ENCODE measurements at regions not wholly inside any gene's neighbourhood (a gene's known extent, or its start where the extent isn't known, plus 50 kb on each side); places are given as distances from the start of the nearest gene placed in this dataset.

DNA sequence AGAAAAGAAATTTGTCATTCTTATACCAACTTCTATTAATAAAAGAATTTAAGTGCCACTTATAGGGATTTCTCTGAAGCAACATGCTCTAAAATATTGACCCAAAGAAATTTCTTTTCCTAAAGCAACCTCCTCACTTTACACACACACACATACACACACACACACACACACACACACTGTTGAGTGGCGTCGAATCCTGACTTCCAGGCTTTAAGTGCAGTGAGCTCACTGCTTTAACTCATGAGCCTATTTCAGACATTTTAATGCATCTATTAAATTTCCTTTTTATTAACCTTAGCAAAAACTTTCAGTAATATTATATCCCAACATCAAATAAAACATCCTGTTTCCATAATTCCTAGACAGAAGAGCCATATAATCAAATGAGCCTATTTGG is 229.1 kb upstream of the ACVR2A start:
- no peak for ATAC-seq (ENCODE audit: poor library complexity)
- Mint-ChIP-seq H3K9me3 (no peaks in the 10 kb centered on the region), H3K4me1 (ENCODE audit: low read depth) (no peaks in the 10 kb centered on the region), H3K4me3 (no peak overlapping the region), H3K36me3 (ENCODE audit: low read depth) (no peaks in the 10 kb centered on the region), H3K27ac (no peak overlapping the region), H3K27me3 (no peaks in the 10 kb centered on the region)
- no peak overlapping the region for H3K27ac ChIP-seq (ENCODE audit: low read depth in 1 of 2, low read length in 2 of 2)
- CTCF ChIA-PET: no interaction called here
- no peaks in the 10 kb centered on the region for H3K4me1 ChIP-seq (ENCODE audit: insufficient read depth, low read length)
- H3K27me3 ChIP-seq (ENCODE audit: control insufficient read depth in 1 of 2, insufficient read depth in 2 of 2, low read length in 2 of 2): no peaks in the 10 kb centered on the region
- POLR2A ChIA-PET: no interaction called here
- DNase-seq: no peak
- TF ChIP-seq, protein P1, sequence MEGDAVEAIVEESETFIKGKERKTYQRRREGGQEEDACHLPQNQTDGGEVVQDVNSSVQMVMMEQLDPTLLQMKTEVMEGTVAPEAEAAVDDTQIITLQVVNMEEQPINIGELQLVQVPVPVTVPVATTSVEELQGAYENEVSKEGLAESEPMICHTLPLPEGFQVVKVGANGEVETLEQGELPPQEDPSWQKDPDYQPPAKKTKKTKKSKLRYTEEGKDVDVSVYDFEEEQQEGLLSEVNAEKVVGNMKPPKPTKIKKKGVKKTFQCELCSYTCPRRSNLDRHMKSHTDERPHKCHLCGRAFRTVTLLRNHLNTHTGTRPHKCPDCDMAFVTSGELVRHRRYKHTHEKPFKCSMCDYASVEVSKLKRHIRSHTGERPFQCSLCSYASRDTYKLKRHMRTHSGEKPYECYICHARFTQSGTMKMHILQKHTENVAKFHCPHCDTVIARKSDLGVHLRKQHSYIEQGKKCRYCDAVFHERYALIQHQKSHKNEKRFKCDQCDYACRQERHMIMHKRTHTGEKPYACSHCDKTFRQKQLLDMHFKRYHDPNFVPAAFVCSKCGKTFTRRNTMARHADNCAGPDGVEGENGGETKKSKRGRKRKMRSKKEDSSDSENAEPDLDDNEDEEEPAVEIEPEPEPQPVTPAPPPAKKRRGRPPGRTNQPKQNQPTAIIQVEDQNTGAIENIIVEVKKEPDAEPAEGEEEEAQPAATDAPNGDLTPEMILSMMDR (IDR thresholded peaks at IDR 0.05): no peak
- no peak overlapping the region for H3K4me3 ChIP-seq (ENCODE audit: low read length)
- intact Hi-C loops (cut with DNase I, micrococcal nuclease): no loop called here
- no peaks in the 10 kb centered on the region for H3K9me3 ChIP-seq (ENCODE audit: control insufficient read depth in 1 of 2, insufficient read depth in 1 of 2, low read length in 2 of 2)
- H3K36me3 ChIP-seq (ENCODE audit: insufficient read depth, low read length): no peaks in the 10 kb centered on the region

DNA sequence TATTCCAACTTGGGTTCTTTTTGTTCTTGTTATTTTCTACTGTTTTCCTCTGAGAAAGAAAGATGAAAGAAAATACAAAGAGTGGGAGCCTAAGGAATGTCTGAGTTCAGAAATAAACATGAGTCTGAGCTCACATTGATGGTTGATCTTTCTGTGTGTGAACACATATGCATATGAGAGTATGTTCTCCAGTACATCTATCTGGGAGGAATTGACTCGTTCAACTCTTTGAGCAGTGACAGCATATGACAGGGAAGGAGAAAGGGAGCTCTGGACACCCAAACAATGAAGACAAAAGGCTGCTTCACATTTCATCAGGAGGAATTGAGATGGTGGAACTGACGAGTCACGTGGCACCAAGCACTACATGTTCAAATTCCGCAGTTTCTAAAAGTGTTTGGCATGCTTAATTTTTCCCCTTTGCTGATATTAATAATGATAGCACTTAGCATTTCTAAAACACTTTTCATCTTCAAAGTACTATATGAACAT is 229.8 kb upstream of the ACVR2A start:
- ChIA-PET POLR2A (no interaction called here), CTCF (no interaction called here)
- Mint-ChIP-seq H3K9me3 (no peaks in the 10 kb centered on the region), H3K27ac (no peak overlapping the region), H3K36me3 (ENCODE audit: low read depth) (no peaks in the 10 kb centered on the region), H3K27me3 (no peaks in the 10 kb centered on the region), H3K4me3 (no peak overlapping the region), H3K4me1 (ENCODE audit: low read depth) (no peaks in the 10 kb centered on the region)
- ATAC-seq (ENCODE audit: poor library complexity) (no peak), DNase-seq (no peak)
- TF ChIP-seq, protein P1 (IDR thresholded peaks at IDR 0.05): no peak
- no peak overlapping the region for H3K4me3 ChIP-seq (ENCODE audit: low read length)
- intact Hi-C loops (cut with DNase I, micrococcal nuclease): no loop called here
- no peak overlapping the region for H3K27ac ChIP-seq (ENCODE audit: low read depth in 1 of 2, low read length in 2 of 2)
- no peaks in the 10 kb centered on the region for H3K27me3 ChIP-seq (ENCODE audit: control insufficient read depth in 1 of 2, insufficient read depth in 2 of 2, low read length in 2 of 2)
- H3K36me3 ChIP-seq (ENCODE audit: insufficient read depth, low read length): no peaks in the 10 kb centered on the region
- H3K9me3 ChIP-seq (ENCODE audit: control insufficient read depth in 1 of 2, insufficient read depth in 1 of 2, low read length in 2 of 2): no peaks in the 10 kb centered on the region
- no peaks in the 10 kb centered on the region for H3K4me1 ChIP-seq (ENCODE audit: insufficient read depth, low read length)

DNA sequence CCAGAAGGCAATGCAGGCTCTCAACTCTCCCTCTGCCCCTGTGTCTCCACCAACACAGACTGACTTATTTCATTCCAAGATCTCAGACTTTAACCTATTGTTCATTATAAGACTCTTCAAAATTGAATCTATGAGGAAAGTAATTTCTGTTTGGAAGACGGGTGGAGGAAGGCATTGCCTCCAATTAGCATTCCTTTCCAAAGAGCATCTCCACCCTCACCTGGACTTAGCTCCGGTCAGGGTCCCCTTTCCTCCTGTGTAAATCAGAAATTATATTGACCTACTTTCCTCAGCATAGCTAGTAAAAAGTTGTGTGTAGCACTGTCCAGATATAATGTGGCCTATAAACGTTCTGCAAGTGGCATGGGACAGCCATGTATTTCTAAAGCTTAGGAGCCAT is 230.4 kb upstream of the ACVR2A start:
- Mint-ChIP-seq H3K27ac (no peak overlapping the region), H3K36me3 (ENCODE audit: low read depth) (no peaks in the 10 kb centered on the region), H3K4me1 (ENCODE audit: low read depth) (no peaks in the 10 kb centered on the region), H3K4me3 (no peak overlapping the region), H3K9me3 (no peaks in the 10 kb centered on the region), H3K27me3 (no peaks in the 10 kb centered on the region)
- DNase-seq (no peak), ATAC-seq (ENCODE audit: poor library complexity) (no peak)
- TF ChIP-seq, protein P1 (IDR thresholded peaks at IDR 0.05): no peak
- H3K4me1 ChIP-seq (ENCODE audit: insufficient read depth, low read length): no peaks in the 10 kb centered on the region
- H3K27me3 ChIP-seq (ENCODE audit: control insufficient read depth in 1 of 2, insufficient read depth in 2 of 2, low read length in 2 of 2): no peaks in the 10 kb centered on the region
- no peak overlapping the region for H3K4me3 ChIP-seq (ENCODE audit: low read length)
- CTCF ChIA-PET: no interaction called here
- intact Hi-C loops (cut with DNase I, micrococcal nuclease): no loop called here
- no peaks in the 10 kb centered on the region for H3K9me3 ChIP-seq (ENCODE audit: control insufficient read depth in 1 of 2, insufficient read depth in 1 of 2, low read length in 2 of 2)
- POLR2A ChIA-PET: interaction anchor here (0.7 kb wide), 1 partner anchor 16 kb away, joined by 3 read pairs; no protein-coding TSS in a partner anchor
- H3K36me3 ChIP-seq (ENCODE audit: insufficient read depth, low read length): no peaks in the 10 kb centered on the region
- H3K27ac ChIP-seq (ENCODE audit: low read depth in 1 of 2, low read length in 2 of 2): no peak overlapping the region
